Gastrocnemius medialis (tissue), 4 donors: ENCODE measurements at regions not wholly inside any gene's neighbourhood (a gene's known extent, or its start where the extent isn't known, plus 50 kb on each side); places are given as distances from the start of the nearest gene placed in this dataset.

Experiments
- POLR2A ChIP-seq, 2 donors: fragments of 450-650 bp; IDR thresholded peaks; one replicate each; pipeline ENCODE4 v1.6.1; 2017; ENCODE audit warnings: antibody characterized with exemption in 2 of 2, mild to moderate bottlenecking in 2 of 2, moderate library complexity in 2 of 2
- TF ChIP-seq, protein P1 (sequence below), 5 experiments: fragments of 450-650 bp in 3 of 5; fragments of 200-600 bp in 2 of 5; sonication (generic) in 2 of 5; IDR thresholded peaks in 4 of 5; conservative IDR thresholded peaks in 1 of 5; 1 replicate in 4 of 5; 2 replicates in 1 of 5; pipeline ENCODE4 v1.5.1; 2016 to 2019; ENCODE audit warnings: antibody characterized with exemption in 5 of 5, mild to moderate bottlenecking in 3 of 5, moderate library complexity in 3 of 5

DNA sequence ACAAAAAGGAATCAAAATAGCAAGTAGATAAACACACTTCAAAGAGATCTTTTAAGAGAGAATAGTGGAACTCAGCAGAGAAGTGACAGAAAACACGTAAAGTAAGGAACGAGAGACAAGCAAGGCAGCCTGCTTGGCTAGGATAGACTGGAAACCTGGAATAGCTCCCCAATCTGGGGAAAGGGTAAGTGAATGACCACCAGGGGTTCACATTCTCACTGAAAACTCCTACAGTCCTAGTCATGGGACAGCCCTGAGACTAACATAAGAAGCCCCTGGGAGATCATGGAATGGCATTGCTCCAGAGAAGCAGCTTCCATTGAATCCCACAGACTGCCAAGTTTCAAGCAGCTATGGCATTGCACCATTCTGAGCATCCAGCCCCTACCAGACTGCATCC lies 363.6 kb upstream of the ARPP21 start:
- TF ChIP-seq, protein P1, sequence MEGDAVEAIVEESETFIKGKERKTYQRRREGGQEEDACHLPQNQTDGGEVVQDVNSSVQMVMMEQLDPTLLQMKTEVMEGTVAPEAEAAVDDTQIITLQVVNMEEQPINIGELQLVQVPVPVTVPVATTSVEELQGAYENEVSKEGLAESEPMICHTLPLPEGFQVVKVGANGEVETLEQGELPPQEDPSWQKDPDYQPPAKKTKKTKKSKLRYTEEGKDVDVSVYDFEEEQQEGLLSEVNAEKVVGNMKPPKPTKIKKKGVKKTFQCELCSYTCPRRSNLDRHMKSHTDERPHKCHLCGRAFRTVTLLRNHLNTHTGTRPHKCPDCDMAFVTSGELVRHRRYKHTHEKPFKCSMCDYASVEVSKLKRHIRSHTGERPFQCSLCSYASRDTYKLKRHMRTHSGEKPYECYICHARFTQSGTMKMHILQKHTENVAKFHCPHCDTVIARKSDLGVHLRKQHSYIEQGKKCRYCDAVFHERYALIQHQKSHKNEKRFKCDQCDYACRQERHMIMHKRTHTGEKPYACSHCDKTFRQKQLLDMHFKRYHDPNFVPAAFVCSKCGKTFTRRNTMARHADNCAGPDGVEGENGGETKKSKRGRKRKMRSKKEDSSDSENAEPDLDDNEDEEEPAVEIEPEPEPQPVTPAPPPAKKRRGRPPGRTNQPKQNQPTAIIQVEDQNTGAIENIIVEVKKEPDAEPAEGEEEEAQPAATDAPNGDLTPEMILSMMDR (IDR thresholded peaks at IDR 0.05 in 4 of 5, conservative IDR thresholded peaks at IDR 0.05 in 1 of 5): no peak
- TF ChIP-seq POLR2A (IDR thresholded peaks at IDR 0.05): no peak
